GM19023 (cell line): ENCODE measurements at regions not wholly inside any gene's neighbourhood (a gene's known extent, or its start where the extent isn't known, plus 50 kb on each side); places are given as distances from the start of the nearest gene placed in this dataset.

Experiments
- ATAC-seq: cut with Tn5 transposase; IDR thresholded peaks from one replicate; pipeline ENCODE4 v1.9.1; 2021; ENCODE audit warnings: mild to moderate bottlenecking, moderate library complexity; ENCODE audit not compliant: unreplicated experiment

DNA sequence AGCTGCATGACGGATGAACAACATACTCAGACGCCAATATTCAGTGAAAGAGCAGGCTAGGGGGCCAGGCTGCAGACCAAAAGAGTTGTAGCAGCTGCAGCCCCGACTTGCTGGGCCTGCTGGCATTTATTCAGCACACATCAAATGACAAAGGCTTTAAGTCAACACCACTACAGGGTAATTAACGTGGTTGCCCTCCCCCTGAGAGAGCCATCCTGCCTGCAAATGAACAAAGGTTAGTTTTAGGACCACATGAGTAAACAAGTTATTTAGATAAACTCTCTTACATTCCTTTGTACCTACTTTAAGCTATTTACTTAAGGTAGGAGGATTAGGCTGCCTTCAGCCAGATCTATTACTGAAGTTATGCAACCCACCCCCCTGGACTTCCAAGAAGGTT, 1329.1 kb downstream of the PCDH18 start:
- ATAC-seq: no peak

DNA sequence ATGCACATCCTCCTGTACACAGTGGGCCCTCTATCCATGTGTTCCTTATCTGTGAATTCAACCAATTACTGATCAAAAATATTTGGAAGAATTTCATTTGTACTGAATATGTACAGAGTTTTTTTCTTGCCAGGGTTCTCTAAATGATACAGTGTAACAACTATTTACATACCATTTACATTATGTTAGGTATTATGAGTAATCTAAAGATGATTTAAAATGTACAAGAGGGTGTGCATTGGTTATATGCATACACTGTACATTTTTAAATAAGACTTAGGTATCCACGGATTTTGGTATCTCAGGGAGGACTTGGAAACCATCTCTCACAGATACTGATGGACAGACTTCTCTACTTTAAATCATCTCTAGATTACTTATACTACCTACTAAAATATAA, 1333.9 kb downstream of the PCDH18 start:
- ATAC-seq: no peak

DNA sequence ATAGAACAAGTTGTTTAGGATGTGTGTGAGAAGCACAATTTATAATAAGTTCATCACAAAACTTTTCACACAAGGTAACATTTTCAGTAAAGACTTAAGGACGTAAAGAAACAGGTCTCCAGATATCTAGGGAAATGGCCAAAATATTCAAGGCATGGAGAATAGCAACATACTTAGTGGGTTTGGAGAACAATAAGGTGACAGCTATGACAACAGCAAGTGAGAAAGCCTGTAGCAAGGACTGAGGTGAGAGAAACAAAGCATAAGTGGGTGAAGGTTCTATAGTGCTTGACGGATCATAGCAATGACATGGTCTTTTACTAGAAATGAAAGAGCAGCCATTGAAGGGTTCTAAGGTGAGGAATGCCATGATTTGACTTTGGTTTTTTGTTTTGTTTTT, 1337.3 kb downstream of the PCDH18 start:
- no peak for ATAC-seq

DNA sequence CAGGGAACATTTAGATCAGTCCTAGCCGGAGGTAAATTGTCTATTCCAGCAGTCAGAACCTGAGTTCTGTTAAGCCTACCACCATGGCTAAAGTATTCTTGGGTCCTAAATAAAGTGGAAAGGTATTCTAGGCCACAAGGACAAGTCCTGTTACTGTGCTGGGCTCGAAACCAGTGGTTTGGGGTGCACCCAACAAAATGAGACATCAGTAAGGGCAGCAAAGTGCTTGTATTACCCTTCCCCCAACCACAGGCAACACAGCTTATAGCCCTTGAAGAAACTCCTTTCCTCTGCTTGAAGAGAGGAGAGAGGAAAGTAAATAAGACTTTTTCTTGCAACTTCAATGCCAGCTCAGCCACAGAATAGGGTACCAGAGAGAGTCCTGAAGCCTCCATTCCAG, 1345.6 kb downstream of the PCDH18 start:
- no peak for ATAC-seq

DNA sequence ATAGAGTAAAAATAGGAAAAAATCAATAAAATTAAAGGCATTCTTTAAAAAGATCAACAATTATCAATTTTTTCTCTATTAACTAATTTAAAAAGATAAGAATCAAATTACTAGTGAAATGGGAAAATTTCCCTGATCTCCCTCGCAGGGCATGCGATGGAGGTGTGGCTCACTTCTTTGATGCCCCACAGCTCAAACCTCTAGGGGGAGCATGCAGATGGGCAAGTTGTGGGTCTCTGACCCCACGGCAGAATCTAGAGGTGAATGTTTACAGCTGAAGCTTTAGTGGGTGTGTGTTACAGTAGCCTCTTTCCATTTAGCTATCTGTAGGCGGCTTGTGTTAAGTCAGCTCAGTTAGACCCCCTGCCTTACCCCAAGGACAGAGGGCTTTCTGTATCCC, 1348.8 kb downstream of the PCDH18 start:
- ATAC-seq: no peak

DNA sequence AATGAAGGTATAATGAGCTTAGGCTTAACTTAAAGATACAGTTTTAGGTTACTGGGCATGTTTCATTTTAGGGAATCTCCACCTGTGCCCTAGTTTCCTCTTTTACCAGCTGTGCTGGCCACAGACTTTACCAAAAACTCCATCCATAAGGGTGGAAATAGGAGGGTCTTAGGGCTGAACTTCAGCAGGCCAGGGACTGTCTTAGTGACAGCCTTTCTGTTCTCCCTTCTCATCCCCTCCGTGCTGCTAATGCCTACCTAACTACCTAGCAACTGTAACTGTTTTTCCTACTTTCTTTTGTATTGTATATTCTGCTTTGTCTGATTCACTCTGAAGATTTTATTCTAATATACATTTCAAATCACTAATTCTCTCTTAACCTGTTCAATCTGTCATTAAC, 1375.3 kb downstream of the PCDH18 start:
- ATAC-seq: no peak

DNA sequence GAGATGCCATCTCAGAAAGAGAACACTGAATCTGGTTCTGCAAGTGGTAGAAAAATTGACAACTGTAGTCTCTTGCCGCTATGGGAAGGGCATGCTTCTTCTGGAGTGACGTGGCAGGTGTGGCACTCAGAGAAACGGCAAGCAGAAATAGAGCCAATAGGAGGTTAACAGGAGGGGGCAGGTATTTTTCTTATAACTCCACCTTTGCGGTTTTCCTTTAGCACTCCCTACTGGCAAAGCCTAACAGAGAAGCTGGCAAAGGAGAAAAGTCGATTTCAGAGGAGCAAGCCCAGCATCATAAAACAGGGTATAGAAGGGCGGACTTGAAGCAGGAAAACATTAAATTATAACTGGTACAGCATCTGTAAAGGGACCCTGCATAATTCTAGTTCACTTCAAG, 1382.2 kb downstream of the PCDH18 start:
- ATAC-seq: no peak

DNA sequence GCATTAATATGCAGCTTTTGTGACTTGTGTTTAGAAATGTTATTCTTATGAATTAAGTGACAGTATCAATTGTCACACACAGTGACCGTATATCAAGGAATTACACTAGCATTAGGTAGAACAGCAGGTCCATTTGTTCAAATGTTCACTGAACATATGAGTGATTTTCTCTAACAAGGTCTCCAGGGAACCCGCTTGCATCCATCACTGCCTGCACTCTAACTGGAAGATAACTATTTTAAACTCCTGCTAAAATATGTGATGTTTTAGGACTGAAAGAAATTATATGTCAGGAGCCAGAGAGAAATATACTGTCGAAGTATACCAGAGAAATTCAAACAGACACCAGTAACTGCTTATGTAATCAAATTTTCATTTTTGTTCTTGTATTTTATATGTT, 1395.7 kb downstream of the PCDH18 start:
- no peak for ATAC-seq

DNA sequence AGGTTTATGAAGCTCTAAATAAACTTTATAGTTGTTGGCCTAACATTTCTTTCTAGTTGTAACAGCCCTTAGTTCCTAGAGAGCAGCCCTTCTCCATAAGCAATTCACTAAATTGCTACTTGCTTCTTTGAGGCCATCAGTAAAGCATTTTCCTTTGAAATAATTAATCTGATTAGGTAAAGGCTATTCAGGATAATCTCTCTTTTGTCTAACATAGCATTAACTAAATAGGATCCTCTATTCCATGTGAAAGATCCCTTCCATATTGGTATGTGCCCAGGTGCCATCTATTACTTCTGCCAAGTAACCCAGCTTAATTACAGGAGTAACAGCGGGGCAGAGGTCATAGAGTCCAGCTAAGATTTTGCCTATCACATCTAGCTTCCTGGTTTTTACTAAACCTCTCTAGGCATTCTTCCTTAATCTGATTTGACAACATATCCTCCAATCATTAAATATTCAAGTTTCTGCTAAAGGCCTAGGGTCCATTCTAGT, 1408.0 kb downstream of the PCDH18 start:
- no peak for ATAC-seq

DNA sequence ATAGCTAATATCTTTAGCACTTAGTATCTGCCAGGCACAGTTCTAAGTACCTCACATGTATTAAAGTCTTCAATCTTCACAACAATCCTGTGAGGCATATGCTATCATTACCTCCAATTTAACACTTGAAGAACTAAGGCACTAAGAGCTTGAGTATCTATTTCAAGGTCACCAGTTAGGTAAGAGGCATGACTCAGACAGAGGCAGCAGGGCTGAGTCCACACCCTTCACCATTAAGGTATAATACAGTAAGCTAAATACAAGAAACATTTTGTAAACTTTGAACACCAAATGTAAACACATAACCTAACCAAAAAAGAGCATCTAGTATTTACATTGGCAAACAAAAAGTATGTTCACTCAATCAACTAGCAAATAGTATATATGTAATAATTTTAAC, 1410.9 kb downstream of the PCDH18 start:
- no peak for ATAC-seq

DNA sequence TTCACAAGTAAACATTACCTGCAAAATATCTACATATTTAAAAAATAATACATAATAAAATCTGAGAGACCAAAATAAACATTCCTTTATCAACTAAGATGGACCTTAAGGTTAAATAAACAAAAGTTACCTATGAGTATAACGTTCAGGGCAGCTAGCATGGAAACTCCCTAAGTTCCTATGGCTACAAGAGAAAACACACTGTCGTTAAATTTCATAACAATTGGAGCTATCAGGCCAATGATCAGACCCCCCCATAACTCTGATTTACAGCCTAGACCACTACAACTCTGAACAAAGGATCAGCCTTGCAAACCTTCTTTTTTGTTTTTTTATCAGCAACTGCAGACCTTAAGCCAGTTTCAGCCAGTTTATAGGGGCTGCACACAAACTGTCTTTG, 1418.4 kb downstream of the PCDH18 start:
- ATAC-seq: no peak

DNA sequence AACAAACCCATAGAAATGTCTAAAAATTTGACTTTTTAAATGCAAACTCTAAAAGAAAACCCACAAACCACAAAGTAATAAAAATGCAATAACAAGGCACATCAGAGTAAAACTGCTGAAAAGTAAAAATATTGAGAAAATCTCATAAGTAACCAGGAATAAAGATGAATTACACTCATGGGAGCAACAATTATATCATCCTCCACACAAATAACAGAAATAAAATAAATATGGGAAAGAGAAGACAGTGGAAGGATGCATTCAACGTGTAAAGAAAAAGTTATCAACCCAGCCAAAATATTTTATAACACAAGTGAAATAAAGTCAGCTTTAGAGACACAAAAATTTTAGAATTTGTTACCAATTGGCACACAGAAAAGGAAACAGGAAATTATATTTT, 1420.2 kb downstream of the PCDH18 start:
- no peak for ATAC-seq

DNA sequence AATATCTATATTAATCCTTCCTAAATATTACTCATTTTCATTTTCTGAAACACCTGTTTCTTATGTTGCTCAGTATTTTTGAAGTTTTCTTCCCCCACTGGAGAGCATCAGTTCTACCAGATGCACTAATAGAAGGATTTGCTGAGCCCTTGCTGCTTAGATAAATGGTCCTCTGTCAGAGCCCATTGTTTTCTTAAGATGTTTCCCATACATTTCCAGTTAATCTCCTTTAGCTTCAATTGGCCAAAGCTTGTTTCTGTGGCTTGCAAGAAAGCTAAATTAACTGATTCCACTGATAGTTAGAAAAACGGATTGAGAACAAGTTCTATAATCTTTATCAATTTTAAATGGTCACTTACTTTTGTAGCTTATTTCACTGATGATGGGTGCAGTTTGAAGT, 1425.5 kb downstream of the PCDH18 start:
- no peak for ATAC-seq

DNA sequence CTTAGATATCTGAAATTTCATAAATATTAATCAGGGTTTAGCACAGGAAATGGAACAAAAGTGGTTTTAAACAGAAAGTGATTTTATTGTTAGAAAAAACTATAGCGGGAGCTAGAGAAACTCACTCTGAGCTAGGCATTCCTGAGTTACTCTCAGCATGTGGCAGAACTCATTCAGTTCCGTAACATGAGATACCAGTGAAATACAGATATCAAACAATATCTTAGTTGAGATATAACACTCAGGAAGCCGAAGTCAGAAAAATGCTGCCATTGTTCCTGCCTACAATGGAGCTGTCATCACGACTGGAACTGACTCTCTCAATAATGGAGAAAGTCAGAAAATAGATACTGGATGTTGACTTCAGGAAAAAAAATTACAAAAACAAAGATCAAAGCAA, 1428.7 kb downstream of the PCDH18 start:
- ATAC-seq: no peak

DNA sequence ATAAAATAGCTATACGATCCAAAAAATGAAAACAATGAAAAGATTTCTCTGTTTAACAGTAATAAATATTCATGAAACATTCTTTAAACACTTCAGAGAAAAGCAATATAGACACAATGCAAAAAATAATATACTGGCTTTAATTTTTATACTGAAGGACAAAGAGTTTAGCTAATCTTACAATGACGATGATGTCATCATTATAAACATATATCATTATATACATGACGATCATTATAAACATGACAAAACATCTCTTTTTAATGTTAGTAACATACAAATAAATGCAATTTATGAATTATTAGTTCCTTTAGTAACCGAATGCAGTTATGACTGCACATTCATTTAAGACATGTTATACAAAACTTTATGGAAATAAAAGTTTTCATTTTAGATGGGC, 1434.6 kb downstream of the PCDH18 start:
- no peak for ATAC-seq

DNA sequence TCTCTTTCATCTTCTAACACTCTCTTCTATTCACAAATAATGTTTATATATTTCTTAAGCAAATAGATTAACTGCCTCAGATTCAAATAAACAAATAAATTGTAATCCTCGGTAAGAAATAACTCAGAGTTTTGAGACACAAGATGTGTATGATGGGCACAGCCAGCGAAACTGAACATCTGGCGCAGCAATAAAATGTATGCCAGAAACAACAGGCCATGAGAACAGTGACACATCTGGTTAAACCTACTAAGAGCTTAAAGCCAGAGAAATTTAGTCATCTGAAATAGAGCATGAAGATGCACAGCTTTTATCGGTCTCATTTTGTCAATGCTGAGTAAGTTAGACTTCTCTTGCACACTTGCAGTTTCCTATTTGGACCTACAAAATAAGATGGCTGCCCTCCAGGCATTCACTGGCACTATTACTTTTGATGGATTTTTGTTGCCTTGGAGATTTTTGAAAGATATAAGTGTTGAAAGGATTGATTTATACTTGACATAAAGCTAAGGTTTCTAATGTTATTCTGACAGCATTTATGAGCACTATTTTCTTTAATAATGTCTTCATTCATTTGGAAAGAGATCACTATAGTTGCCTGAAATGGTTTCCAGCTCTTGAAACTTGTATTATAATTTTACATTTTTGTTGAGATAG, 1444.0 kb downstream of the PCDH18 start:
- ATAC-seq: no peak

DNA sequence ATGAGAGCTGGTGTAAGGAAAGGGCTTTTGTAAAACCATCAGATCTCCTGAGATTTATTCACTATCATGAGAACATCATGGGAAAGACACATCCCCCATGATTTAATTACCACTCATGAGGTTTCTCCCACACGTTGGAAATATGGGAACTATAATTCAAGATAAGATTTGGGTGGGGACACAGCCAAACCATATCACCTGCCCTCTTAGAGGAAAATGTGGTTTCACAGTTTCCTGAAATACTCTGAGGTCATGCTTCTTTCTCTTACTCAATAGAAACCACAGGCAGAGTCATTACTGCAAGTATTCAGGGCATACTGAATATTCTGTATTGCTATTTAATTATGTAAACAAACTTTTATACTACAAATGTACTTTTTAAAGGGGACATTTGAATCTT, 1453.3 kb downstream of the PCDH18 start:
- ATAC-seq: no peak

DNA sequence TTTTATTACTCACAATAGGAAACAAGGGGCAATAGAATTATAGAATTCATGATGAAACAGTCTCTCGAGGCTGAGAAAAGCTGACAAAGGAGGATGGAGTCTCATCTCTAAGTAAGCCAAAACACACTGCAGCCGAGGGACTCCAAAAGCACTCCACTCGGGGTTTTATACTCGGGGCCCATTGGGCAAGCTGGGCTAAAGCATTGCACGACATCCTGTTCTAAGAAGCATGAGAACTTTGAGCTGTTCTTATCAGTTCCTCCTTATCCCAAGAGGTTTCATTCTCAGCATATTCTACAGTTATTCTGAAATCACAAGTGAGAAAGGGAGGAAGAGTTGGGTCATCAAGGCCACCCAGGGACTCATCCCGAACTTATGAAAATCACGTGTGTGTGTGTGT, 1475.5 kb downstream of the PCDH18 start:
- ATAC-seq: no peak

DNA sequence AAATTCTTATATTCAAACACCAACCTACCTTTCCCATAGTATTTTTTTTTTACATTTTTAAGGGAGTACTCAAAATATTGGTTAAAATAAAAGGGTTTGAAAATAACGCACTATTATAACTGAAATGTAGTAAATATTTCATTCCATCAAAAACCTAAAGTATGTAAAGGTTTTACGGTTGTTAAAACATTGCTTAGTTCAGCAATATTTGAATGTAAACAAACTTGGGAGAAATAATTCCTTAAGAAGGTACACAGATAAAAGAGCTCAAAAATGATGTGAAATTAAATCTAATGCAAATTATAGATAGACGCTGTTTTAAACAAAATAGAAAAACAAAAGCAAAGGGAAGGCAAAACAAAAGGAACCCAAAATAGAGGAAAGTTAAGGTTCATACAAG, 1476.9 kb downstream of the PCDH18 start:
- ATAC-seq: no peak

DNA sequence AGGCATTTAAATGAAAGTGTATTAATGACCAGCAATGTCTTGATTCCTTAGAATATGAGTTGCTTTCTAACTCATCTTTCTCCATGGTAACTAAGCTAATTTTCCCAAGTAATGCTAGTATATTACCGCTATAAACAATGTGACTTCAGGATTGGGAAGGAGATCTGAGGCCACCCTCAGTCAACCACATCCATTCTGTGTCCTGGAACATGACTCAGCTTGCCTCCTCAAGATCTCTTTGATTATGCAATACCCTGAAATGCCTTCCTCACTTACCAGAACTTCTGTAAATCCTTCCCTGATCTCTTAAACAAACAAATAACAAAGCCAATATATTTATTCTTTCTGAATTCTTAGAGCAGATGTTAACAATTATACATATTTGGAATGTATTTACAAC, 1495.5 kb downstream of the PCDH18 start:
- ATAC-seq: no peak

DNA sequence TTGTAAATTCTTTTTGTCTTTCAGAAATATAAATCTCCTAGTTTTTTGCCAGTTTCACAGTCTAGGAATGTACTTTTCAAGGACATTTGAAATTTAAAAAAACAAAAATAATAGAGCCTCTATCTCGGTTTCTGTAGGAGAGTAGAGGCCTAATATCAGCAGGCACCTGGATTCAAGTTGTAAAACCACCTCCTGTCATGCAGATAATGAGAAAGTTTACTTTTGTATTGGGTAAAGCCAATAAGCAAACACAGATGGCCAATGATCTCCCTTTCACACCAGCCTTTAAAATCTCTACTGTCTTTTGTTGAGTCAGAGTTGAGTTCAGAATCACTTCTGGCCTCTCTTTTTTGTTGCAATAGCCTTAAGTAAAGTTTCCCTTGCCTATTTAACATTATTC, 1499.9 kb downstream of the PCDH18 start:
- ATAC-seq: no peak

DNA sequence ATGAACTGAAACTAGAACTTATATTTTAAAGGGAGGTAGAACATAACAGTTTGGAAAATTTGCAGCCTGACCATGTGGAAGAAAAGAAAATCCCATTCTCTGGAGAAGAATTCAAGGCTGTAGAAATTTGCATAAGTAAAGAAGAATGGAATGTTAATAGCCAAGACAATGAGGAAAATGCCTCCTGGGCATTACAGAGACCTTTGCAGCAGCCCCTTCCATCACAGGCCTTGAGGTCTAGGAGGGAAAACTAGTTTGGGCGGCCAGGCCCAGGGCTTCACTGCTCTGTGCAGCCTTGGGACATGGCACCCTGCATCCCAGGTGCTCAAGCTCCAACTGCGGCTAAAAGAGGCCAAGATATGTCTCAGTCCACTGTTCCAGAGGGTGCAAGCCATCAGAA, 1506.8 kb downstream of the PCDH18 start:
- no peak for ATAC-seq

DNA sequence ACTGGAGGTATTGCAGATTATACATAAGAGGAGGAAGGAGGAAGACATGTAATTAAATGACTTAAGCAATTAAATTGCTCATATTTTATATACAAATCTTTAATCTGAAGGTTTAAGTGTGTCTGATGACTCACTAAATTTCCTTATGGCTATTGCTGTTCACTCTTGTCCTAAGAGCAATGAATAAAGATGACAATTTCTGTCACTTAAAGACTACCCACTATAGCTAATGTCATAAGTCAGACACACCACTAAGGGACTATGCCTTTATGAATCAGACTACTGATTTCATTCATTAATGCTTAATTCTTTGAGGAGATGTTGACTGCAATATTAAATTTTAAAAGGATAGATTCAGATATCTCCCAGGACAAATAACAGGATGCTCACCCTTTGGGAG, 1514.7 kb downstream of the PCDH18 start:
- ATAC-seq: no peak
